ENCODE measurements at regions not wholly inside any gene's neighbourhood (a gene's known extent, or its start where the extent isn't known, plus 50 kb on each side); places are given as distances from the start of the nearest gene placed in this dataset.
A peak's percentile ranks its signal among the peaks of the same experiment; 100 is the strongest.

DNA sequence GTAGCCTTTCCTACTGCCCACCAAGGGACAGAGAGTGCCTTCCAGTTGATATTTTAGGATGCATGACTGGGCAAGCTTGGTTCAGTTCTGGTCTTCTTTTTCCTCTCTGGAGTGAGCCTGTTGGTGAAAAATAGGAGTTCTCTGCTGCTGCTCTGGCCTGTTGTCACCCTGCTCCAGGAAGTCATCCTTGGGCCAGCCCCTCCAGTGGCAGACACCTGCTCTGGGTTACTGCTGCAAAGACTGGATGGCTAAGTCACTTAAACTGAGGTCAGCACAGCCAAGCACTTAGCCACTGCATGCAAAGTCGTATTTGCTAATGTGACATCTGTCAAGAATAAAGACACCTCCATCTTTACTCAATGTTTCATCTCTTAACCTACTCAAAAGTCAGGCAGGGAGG, 219.6 kb upstream of the ID2 start:
- peaks cover 16% of the 10 kb centered on the region for H3K27me3 ChIP-seq (ENCODE audit: control insufficient read depth, insufficient read depth, low read length)
- no peaks in the 10 kb centered on the region for H3K9me3 ChIP-seq (replicated peaks; ENCODE audit: control insufficient read depth, low read depth, low read length)
- no peak overlapping the region for H3K4me3 ChIP-seq (ENCODE audit: low read length)
- no peak overlapping the region for H3K27ac ChIP-seq (ENCODE audit: low read length)
- no CpG with 5 or more reads among the region's 1 CpG for WGBS (ENCODE audit: insufficient coverage)
- DNase-seq: no peak
- H3K36me3 ChIP-seq (ENCODE audit: control insufficient read depth, insufficient read depth, low read length): no peaks in the 10 kb centered on the region
- no peaks in the 10 kb centered on the region for H3K4me1 ChIP-seq (ENCODE audit: control insufficient read depth, insufficient read depth, low read length)

DNA sequence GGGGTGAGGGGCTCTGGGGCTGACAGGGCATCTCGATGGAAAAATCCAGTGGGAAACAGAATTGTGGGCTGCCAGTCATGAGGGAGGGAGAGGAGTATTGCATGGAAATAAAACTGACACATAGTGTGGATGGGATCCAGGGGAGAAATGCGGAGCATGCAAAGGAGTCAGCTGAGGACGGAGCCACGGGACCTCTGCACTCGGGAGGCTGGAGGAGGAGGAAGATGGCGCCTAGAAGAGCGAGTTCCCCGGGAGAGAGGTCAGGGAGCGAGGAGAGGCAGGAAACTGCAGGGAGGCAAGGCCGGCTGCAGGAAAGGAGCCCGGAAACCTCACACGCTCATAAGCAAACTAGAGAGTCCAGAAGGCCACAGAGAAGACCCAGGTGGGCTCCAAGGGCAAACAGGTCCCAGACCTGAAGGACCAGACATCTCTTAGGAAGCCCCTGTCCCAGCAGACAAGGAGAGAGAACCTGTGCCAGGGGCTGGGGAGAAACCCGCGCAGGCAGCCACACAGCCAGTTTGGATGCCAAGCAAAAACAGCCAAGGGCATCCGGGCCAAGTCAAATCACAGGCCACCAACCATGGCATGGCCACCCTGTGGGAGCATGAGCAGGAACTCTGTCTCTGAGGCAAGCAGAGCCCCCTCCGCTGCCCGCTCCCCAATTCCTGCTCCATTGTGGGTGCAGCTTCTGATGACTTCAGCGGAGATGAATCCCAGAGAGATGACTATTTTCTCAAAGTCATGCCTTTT, 218.8 kb upstream of the ID2 start:
- no peaks in the 10 kb centered on the region for H3K9me3 ChIP-seq (replicated peaks; ENCODE audit: control insufficient read depth, low read depth, low read length)
- H3K4me3 ChIP-seq (ENCODE audit: low read length): no peak overlapping the region
- H3K27me3 ChIP-seq (ENCODE audit: control insufficient read depth, insufficient read depth, low read length): peaks cover 10% of the 10 kb centered on the region
- no peaks in the 10 kb centered on the region for H3K4me1 ChIP-seq (ENCODE audit: control insufficient read depth, insufficient read depth, low read length)
- no peaks in the 10 kb centered on the region for H3K36me3 ChIP-seq (ENCODE audit: control insufficient read depth, insufficient read depth, low read length)
- no peak for DNase-seq
- H3K27ac ChIP-seq (ENCODE audit: low read length): no peak overlapping the region
- WGBS (ENCODE audit: insufficient coverage): 72% methylated on average over 14 of the region's 18 CpGs

DNA sequence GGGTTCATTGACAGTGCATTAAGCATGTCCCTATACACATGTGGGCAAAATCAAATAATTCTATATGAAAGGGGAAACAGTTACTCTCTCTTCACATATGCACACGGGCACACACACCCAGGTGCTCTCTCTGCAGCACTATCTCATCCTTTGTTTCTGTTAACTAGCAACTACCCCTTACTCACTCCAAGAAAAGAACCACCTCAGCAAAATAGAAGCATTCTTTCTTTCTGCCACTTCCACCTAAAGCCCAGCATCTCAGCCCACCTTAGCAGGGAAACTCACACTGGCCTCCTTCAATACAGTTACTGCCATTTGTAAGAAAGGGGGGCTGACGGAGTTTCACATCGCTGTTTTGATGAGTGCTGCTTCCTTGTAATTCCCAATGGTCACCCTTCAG, 216.3 kb upstream of the ID2 start:
- no peak for DNase-seq
- Histone ChIP-seq H3K27me3 (ENCODE audit: control insufficient read depth, insufficient read depth, low read length) (no peaks in the 10 kb centered on the region), H3K27ac (ENCODE audit: low read length) (no peak overlapping the region), H3K36me3 (ENCODE audit: control insufficient read depth, insufficient read depth, low read length) (no peaks in the 10 kb centered on the region), H3K4me3 (ENCODE audit: low read length) (no peak overlapping the region), H3K4me1 (ENCODE audit: control insufficient read depth, insufficient read depth, low read length) (no peaks in the 10 kb centered on the region), H3K9me3 (replicated peaks; ENCODE audit: control insufficient read depth, low read depth, low read length) (no peaks in the 10 kb centered on the region)
- 89% methylated on average over 1 of the region's 3 CpGs for WGBS (ENCODE audit: insufficient coverage)

DNA sequence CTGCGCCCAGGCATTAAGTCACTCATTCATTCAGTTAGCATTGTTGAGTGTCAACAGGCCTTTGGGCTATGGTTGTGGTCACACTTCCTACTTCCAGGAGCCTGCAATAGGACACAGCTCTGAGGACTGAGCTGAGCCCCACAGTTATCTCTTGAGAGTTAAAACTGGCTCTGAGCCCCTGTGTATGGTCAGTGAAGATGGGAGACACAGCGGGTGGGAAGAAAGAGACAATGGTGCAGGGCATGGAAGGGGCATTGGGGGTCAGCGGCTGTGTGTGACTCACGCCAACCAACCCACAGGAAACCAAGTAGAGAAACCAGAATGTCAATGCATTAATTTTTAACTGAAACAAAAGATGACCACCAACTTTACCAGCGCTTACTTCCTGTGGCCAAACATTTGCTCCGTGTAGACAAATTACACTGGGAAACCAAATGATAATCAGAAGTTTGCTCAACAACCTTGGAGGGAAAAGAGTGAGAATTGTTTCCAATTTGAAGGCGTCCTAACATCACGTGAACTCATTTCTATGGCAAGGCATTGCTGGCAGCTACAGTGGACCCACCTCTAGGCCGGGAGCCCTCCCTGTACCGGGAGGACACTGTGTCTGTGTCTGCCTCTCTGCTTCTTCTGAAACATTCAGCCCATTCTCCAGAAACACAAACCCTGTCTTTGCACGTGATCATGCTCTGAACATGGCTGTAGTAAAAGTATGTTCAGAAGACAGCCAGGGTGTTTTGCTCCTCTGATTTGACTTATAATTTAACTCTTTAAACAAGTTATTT, 212.0 kb upstream of the ID2 start:
- Histone ChIP-seq H3K27ac (ENCODE audit: low read length) (no peak overlapping the region), H3K9me3 (replicated peaks; ENCODE audit: control insufficient read depth, low read depth, low read length) (no peaks in the 10 kb centered on the region), H3K4me1 (ENCODE audit: control insufficient read depth, insufficient read depth, low read length) (no peaks in the 10 kb centered on the region), H3K36me3 (ENCODE audit: control insufficient read depth, insufficient read depth, low read length) (no peaks in the 10 kb centered on the region), H3K4me3 (ENCODE audit: low read length) (no peak overlapping the region), H3K27me3 (ENCODE audit: control insufficient read depth, insufficient read depth, low read length) (no peaks in the 10 kb centered on the region)
- 67% methylated on average over 3 of the region's 11 CpGs for WGBS (ENCODE audit: insufficient coverage)
- DNase-seq: no peak

DNA sequence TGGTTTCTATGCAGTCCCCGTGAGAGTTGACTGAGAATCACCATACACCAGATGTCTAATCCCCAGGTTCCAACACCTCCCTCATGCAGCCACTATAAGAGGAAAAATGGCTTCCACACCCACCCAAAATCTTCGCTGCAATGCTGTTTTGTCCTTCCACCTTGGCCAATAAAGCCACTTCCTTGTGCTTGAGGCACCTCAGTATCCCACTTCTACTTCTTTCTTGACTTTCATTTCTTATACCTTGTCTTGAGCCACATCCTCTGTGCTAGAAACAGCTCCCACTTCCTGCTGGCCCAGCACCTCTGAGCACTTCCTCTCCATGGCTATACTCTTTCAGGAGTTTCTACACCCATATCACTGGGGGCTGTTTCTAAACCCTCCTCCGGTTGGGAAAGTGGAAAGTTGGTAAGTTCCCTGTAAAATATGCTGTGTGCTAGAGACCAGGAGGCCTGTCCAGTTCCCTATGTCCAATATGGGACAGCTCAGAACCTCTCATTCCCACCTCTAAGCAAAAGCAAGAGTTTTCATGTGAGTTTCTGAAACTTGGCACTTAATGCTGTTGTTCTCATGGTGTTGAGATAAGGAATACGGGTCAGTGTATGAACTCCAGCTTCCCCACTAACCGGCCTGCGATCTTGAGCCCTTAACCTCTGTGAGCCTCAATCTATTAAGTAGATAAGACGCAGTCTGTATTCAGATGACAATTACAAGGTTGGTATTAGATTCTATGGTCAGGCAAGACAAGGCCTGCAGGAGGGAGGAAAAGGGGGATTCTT, 209.1 kb upstream of the ID2 start:
- no peak overlapping the region for H3K27ac ChIP-seq (ENCODE audit: low read length)
- H3K4me3 ChIP-seq (ENCODE audit: low read length): no peak overlapping the region
- H3K36me3 ChIP-seq (ENCODE audit: control insufficient read depth, insufficient read depth, low read length): no peaks in the 10 kb centered on the region
- WGBS (ENCODE audit: insufficient coverage): 84% methylated on average over 3 of the region's 7 CpGs
- no peak for DNase-seq
- no peaks in the 10 kb centered on the region for H3K9me3 ChIP-seq (replicated peaks; ENCODE audit: control insufficient read depth, low read depth, low read length)
- H3K27me3 ChIP-seq (ENCODE audit: control insufficient read depth, insufficient read depth, low read length): no peaks in the 10 kb centered on the region
- H3K4me1 ChIP-seq (ENCODE audit: control insufficient read depth, insufficient read depth, low read length): no peaks in the 10 kb centered on the region

DNA sequence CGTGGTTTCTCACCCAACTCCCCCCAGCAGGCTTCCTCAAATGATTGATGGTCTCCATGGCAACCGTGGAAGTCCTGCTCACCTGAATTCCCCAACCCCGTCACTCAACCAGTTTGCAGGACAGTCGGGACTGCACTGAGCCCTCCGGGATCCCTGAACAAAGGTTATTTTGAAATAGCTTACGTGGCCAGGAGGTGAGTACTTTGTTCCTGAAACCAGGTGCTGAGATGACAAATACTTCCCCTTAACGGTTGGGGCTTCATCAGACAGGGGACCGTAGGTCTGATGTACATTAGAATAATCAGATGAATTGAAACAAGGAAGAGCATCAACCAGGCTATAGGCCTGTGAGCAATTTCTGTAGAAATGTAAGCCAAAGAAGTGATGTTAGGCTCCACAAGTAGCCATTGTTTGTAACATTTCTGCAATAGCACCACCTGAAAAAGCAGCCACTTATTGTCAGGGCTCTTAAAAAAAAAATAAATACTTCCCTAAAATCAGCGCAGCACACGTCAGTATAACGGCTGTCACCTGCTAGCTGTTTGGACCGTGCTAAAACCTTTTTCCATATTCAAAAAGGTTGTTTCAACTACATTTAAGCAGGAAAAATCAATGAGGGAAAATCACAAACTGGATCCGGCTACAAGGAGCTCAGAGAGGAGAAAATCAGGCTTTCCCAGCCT, 206.4 kb upstream of the ID2 start:
- DNase-seq: no peak
- H3K4me3 ChIP-seq (ENCODE audit: low read length): no peak overlapping the region
- H3K36me3 ChIP-seq (ENCODE audit: control insufficient read depth, insufficient read depth, low read length): no peaks in the 10 kb centered on the region
- WGBS (ENCODE audit: insufficient coverage): 43% methylated on average over 5 of the region's 13 CpGs
- no peaks in the 10 kb centered on the region for H3K27me3 ChIP-seq (ENCODE audit: control insufficient read depth, insufficient read depth, low read length)
- no peak overlapping the region for H3K27ac ChIP-seq (ENCODE audit: low read length)
- peaks cover 4% of the 10 kb centered on the region for H3K4me1 ChIP-seq (ENCODE audit: control insufficient read depth, insufficient read depth, low read length)
- no peaks in the 10 kb centered on the region for H3K9me3 ChIP-seq (replicated peaks; ENCODE audit: control insufficient read depth, low read depth, low read length)

DNA sequence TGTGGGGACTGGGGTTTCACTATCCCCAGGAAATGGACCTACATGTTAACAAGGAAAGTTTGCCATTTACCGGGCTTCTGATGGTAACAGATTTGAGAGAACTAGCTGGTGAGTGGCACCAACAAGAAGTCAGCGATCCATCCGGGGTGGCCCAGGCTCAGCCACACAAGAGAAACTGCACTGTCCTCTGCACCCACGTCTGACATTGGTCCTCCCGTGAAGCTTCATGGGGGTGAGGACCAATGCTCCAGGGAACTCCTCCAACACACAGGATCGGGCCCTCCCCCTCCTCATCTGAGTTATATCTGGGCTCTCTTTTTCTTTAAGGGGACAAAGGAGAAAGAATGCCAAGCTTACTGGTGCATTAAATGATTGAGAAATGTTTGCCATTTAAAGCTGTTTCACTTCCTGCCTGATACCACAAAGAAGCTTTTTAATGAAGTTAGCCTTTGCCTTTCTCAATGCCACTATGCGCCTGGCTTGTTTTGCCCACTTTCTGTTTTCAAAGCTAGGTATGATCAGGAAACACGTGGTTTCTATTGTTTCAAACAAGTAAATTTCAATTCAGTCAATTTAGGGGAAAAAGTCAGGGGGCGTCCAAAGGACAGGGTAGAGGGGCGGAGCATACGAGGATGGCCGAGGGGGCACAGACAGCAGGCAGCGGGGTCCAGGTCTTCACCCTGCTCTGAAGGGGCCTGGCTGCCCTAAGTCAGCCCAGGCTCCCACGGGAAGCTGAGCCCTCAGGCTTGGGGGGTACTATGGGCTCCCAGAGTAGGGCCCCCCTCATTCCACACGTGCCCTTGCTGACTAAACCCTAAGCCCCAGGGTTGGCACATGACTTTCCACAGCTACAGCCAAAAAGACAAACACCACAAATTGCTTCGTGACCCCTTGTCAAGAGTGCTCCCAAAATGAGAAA, 204.0 kb upstream of the ID2 start:
- no peaks in the 10 kb centered on the region for H3K27me3 ChIP-seq (ENCODE audit: control insufficient read depth, insufficient read depth, low read length)
- peak; percentile 37 for DNase-seq
- no peaks in the 10 kb centered on the region for H3K36me3 ChIP-seq (ENCODE audit: control insufficient read depth, insufficient read depth, low read length)
- peaks cover 9% of the 10 kb centered on the region for H3K4me1 ChIP-seq (ENCODE audit: control insufficient read depth, insufficient read depth, low read length)
- H3K9me3 ChIP-seq (replicated peaks; ENCODE audit: control insufficient read depth, low read depth, low read length): no peaks in the 10 kb centered on the region
- peak overlapping the region; percentile 4 for H3K27ac ChIP-seq (ENCODE audit: low read length)
- H3K4me3 ChIP-seq (ENCODE audit: low read length): no peak overlapping the region
- 78% methylated on average over 8 of the region's 16 CpGs for WGBS (ENCODE audit: insufficient coverage)

DNA sequence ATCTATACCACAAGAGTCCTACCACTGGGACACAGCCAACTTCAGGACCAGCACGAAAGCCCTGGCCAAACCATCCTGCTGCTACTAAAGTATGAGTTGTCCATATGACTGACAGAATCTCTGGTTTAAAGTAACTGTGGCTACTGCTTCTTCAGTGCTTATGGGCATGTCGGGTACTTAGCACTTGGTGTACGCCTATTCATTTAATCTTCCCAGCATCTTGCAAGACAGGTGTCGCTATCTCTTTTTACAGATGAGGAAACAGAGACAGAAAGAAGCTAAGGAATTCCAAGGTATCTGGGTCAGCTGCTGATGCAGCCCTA, 203.4 kb upstream of the ID2 start:
- DNase-seq: no peak
- Histone ChIP-seq H3K4me1 (ENCODE audit: control insufficient read depth, insufficient read depth, low read length) (peaks cover 9% of the 10 kb centered on the region), H3K9me3 (replicated peaks; ENCODE audit: control insufficient read depth, low read depth, low read length) (no peaks in the 10 kb centered on the region), H3K36me3 (ENCODE audit: control insufficient read depth, insufficient read depth, low read length) (no peaks in the 10 kb centered on the region), H3K27me3 (ENCODE audit: control insufficient read depth, insufficient read depth, low read length) (no peaks in the 10 kb centered on the region), H3K4me3 (ENCODE audit: low read length) (no peak overlapping the region), H3K27ac (ENCODE audit: low read length) (no peak overlapping the region)
- 100% methylated on average over 2 of the region's 4 CpGs for WGBS (ENCODE audit: insufficient coverage)

DNA sequence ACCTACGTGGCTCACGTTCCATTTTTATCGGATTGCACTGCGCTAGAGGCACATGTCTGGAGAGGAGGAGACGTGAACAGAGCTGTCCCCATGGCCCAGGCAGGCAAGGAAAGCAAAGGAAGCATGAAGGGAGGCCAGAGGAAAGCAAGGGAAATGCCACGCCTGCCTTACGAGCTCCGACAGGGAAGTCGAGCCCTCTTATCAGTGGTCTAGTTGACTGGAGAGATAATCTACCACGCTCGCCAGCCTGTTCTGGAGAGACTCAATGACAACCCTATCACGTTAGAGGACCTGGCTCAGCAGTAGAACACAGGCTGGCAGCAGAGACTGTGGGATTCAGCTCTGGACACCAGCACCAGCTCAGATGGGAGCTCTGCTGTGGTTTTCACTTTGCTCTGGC, 202.6 kb upstream of the ID2 start:
- Histone ChIP-seq H3K27me3 (ENCODE audit: control insufficient read depth, insufficient read depth, low read length) (no peaks in the 10 kb centered on the region), H3K9me3 (replicated peaks; ENCODE audit: control insufficient read depth, low read depth, low read length) (no peaks in the 10 kb centered on the region), H3K4me3 (ENCODE audit: low read length) (no peak overlapping the region), H3K4me1 (ENCODE audit: control insufficient read depth, insufficient read depth, low read length) (peaks cover 9% of the 10 kb centered on the region), H3K27ac (ENCODE audit: low read length) (no peak overlapping the region), H3K36me3 (ENCODE audit: control insufficient read depth, insufficient read depth, low read length) (no peaks in the 10 kb centered on the region)
- 85% methylated on average over 8 of the region's 12 CpGs for WGBS (ENCODE audit: insufficient coverage)
- DNase-seq: no peak

Measured in muscle of leg (tissue), 3 donors.